GM19328 (cell line): ENCODE measurements at regions not wholly inside any gene's neighbourhood (a gene's known extent, or its start where the extent isn't known, plus 50 kb on each side); places are given as distances from the start of the nearest gene placed in this dataset.
"Not testable (repeated sequence)": the region's sequence is repeated elsewhere in the genome, so short reads cannot be mapped to it uniquely, and the experiment has no call there.

ENCODE experiments used
- ATAC-seq: cut with Tn5 transposase; IDR thresholded peaks from one replicate; pipeline ENCODE4 v1.9.1; 2021; ENCODE audit warnings: mild to moderate bottlenecking, moderate library complexity; ENCODE audit not compliant: unreplicated experiment

DNA sequence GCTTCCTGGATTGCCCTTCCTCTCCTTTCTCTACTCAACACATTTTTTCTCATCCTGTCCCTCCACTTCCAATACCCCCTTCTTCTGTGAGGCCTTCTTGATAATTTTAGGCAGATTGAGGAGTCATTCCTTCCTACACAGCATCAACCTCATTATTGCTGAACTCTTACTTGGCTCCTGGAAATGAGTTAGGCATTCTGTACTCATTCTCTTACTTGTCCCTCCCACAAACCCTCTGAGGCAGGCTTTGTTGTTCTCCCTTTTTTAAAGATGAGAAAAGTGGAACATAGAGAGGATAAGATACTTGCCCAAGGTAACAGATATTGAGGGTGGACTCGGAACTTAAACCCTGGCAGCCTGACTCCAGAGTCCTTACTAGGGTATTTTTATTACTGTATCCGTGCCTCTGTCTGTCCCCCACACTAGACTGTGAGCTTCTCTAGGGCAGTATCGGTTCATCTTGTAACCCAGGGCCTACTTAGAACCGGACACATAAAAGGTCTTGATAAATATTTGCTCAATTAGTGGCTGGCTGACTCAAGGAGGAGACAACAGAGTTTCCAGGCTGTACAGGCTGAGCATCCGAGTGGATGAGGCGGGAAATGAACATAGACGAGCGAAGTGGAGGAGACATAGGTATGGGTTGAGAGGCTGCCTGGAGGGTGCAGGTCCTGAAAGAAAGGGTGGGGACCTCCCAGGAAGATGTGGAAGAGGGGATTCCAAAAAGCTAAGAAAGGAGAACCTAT is 148.7 kb upstream of the ATP2B2 start:
- ATAC-seq, result no peak

GRCh38 chr3:10655105-10655504 is 149.7 kb upstream of the ATP2B2 start:
- no peak for ATAC-seq

DNA sequence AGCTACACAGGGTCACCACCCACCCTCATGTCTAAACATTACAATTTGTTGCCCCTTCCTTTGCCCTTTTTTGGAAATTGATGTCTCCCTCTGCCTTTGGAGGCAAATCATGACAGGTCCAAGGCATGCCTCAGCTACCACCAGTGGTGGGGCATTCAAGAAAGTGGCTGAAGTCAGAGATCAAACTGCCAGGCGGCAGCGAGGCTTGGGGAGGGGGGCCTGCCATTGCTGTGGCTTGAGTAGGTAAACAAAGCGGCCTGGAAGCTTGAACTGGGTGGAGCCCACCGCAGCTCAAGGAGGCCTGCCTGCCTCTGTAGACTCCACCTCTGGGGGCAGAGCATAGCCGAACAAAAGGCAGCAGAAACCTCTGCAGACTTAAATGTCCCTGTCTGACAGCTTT is 152.0 kb upstream of the ATP2B2 start:
- ATAC-seq, result not testable (repeated sequence)

- ATAC-seq, result no peak
These were observed 150.4 kb upstream of the SLC6A11 start for GRCh38 chr3:10665592-10665991.

DNA sequence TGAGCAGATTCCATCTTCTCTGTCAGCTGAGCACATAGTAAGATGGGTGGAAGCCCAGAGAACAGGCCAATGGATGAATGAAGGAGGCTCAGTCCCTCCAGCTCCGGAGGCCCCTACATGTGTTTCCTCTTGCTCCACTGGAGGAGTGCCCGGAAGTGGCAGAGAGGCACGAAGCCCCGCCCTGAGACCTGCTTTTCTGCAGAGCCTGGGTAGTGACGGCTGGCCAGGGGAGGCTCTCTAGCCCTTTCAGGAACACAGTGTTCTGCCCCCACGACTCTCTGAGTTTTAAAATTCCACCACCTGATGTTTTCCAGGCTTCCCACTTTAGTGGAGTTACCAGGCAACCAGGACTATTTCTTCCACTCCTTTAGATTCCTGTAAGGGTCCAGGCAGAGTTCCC is 149.4 kb upstream of the SLC6A11 start:
- no peak for ATAC-seq

DNA sequence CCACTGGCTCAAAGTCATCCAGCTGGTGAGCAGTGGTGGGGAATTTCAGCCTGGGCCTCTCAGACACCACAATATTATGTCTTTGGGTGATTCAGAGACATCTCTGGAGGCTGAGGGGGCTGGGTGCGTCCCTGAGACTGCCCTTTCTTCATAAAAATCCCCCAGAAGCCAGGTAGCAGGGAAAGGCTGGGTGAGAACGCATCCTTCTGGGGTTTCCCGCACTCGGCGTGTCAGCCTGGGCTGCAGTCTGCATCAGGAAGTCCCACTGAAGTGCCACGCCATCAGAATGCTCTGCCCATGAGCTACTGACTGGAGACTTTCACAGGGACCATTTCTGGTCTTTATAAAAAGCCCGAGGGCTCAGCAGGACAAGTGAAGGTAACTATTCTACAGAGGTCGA is 148.8 kb upstream of the SLC6A11 start:
- ATAC-seq, result no peak

DNA sequence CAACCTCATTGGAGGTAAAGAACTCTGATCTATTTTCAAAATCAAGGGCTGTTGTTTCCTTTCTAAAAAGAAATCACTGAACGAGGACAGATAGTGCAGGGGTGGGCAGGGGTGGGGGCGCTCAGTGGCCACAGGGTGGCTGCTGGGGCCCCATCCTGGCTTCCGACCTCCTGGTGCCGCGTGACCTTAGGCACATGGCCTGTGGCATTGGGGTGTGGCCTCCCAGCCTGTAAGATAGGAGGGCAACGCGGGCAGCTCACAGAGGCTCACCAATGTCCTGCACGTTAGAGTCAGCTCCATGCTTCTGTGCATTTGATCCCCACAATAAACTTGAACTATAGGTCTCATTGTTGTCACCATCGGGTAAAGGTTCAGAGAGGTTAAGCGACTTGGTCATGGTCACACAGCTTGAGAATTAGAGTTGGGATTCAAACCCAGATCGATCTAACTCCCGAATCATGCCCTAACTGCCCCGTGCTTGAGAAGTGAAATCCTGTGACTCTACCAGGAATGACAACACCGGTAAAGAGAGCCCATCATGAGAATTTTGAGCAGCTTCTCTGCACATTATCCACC is 148.0 kb upstream of the SLC6A11 start:
- ATAC-seq, result no peak

GRCh38 chr3:10669490-10670048 is 146.5 kb upstream of the SLC6A11 start:
- no peak for ATAC-seq

- no peak for ATAC-seq
These were observed 143.6 kb upstream of the SLC6A11 start for GRCh38 chr3:10672422-10672821.

DNA sequence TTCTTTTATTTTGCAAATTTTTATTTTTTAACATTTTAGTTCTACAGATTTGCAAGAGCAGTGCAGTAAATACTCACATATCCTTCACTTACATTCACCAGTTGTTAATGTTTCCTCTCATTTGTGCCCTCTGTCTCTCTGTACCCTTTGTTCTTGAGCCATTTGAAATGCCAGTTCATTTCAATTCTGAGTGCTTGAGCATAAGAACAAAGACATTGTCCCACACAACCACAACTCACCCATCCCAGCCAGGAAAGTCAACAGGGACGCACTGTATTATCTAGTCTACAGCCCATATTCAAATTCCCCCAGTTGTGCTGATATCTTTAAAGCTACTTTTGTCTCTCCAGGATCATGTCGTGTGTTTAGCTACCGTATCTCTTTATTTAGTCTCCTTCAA is 141.4 kb upstream of the SLC6A11 start:
- ATAC-seq, result no peak

DNA sequence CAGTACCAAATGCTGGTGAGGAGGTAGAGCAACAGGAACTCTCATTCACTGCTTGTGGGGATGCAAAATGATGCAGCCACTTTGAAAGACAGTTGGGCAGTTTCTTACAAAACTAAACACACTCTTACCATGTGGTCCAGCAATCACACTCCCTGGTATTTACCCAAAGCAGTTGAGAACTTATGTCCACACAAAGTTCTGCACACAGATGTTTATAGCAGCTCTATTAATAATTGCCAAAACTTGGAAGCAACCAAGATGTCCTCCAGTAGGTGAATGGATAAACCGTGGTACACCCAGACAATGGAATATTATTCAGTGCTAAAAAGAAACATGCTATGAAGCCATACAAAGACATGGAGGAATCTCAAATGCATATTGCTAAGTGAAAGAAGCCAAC is 139.1 kb upstream of the SLC6A11 start:
- ATAC-seq, result no peak

GRCh38 chr3:10678796-10679376 is 137.1 kb upstream of the SLC6A11 start:
- ATAC-seq, result no peak

GRCh38 chr3:10680796-10681195 is 135.2 kb upstream of the SLC6A11 start:
- ATAC-seq, result no peak

- no peak for ATAC-seq
These were observed 133.3 kb upstream of the SLC6A11 start for GRCh38 chr3:10682692-10683091.

- ATAC-seq, result no peak
These were observed 132.9 kb upstream of the SLC6A11 start for GRCh38 chr3:10683106-10683505.

DNA sequence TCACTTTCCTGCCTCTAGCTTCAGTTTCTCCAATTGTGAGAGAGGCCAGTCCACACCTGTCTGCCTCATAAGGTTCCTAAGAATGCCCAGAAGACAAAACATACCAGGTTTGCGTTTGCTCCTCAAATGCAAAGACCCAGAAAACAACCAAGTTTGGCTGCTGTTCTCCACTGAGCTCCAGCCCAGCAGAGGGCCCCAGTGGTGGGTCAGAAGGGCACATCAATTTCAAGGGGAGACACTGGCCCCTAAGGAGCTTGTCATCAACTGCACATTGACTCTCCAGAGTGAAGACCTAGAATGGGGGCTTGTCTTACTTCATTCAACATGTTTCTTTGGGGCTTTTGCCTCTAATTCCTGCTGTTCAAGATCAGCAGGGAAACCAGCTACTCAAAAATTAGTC is 127.9 kb upstream of the SLC6A11 start:
- ATAC-seq, result no peak

DNA sequence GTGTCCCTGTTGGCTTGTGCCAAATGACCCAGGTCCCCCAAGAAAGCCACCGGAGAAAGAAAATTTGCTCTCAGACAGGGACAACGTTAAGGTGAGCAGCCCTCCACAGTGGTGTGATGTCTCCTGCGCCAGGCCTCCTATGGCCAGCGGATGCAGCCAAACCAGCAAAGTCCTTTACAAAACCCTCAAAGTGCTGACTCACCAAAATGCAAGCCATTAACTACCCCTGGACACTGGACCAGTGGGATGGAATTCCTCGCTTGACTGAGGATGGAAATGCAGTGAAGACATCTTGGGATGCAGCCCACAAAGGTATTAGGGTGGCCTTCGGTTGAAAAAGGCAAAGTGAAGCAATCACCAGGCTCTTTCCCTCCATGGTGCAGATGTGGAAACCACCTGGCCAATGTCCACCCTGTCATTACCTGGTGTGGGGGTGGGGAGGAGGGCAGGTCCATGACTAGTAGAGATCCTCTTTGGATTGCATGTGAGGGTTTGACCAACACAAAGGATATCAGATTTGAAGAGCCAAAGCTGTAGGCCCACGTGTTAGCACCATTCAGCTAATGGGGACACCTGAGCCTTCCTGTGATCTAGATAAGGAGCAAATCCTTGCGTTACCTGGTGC is 127.4 kb upstream of the SLC6A11 start:
- ATAC-seq, result no peak

DNA sequence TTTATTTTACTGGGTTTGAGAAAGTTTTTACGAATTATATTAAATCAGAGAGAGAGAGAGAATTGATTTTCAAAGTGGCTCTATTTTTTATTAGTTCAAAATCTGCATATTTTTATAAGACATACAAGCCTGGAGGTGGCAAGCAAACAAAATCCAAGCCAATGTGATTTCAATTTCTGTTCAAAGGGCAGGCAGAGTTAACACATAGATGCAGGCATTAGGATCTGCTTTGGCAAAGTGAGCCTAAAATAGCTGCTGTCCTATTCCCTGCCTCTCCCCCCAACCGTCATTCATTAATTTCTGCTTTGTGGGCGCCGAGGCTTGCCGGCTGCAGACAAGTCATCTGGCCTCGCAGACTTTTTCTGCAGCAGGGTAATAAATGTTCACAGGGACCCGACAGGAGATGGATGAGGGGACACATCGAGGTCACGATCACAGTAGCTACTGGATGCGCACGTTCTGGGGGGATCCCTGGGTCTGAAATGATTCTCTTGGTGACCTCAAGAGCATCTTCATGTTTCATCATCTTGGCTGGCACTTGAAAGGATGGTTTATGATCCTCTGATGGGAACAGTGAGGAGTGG is 123.9 kb upstream of the SLC6A11 start:
- no peak for ATAC-seq

DNA sequence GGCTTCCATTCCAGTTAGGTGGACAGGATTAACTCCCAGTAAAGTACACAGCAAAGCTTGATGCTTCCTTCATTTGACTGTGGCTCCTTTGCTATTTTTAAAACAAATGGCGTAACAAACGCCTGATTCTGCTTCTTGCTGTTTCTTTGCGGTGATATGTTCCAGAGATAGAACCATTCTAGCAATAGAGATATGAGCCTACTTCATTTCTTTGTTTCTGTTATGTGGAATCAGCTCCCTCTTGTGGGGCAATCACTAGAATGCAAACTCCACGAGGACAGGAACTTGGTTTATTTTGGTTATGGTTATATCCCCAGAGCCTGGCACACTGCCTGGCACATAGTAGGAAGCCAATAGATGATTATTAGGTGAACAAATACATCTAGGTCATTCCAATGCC is 122.6 kb upstream of the SLC6A11 start:
- ATAC-seq, result no peak

- ATAC-seq, result no peak
These were observed 121.8 kb upstream of the SLC6A11 start for GRCh38 chr3:10694179-10694578.

DNA sequence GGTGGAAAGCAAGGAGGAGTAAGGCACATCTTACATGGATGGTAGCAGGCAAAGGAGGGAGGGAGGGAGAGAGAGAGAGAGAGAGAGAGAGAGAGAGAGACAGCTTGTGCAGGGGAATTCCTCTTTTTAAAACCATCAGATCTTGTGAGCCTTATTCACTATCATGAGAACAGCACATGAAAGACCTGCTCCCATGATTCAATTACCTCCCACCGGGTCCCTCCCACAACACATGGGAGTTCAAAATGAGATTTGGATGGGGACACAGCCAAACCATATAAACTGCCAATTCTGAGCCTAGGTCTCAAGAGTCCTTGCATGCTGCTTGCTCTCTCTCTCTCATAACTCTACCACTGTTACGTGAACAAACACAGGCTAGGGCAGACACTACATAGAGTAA is 120.8 kb upstream of the SLC6A11 start:
- ATAC-seq, result not testable (repeated sequence)
